GM12878 (cell line): ENCODE measurements at regions not wholly inside any gene's neighbourhood (a gene's known extent, or its start where the extent isn't known, plus 50 kb on each side); places are given as distances from the start of the nearest gene placed in this dataset.

Source experiments
- ATAC-seq: fragments of 200-7000 bp; cut with Tn5 transposase; 3 replicates; pipeline ENCODE4 v1.9.1; 2020; ENCODE audit warnings: mild to moderate bottlenecking, moderate library complexity
- BruUV-seq: library from RNA; stranded (reverse); fragments of 400-500 nt; replicated peaks from 2 replicates; lab custom pipeline; 2021; lab: Mats Ljungman, UMichigan
- CTCF ChIA-PET: fragments of 300-600 bp; sonication (Branson Sonifier 250); formaldehyde crosslinking; extraction: SDS; loops from one replicate; lab custom pipeline; 2021; ENCODE audit warnings: inconsistent platforms; lab: Yijun Ruan, JAX
- POLR2A ChIA-PET: fragments of 350-600 bp; formaldehyde crosslinking; extraction: SDS; loops from one replicate; lab custom pipeline; 2021; ENCODE audit warnings: inconsistent platforms; lab: Charles Lee
- RAD21 ChIA-PET: fragments of 300-600 bp; sonication (Branson Sonifier 250); formaldehyde crosslinking; loops from one replicate; lab custom pipeline; 2023; ENCODE audit warnings: antibody characterized with exemption; ENCODE audit not compliant: unreplicated experiment; lab: Charles Lee
- SMC1A ChIA-PET: fragments of 300-600 bp; sonication (Branson Sonifier 250); formaldehyde crosslinking; loops from one replicate; lab custom pipeline; 2023; ENCODE audit not compliant: unreplicated experiment, uncharacterized antibody; lab: Charles Lee
- DNase-seq: peaks from one replicate; pipeline ENCODE4 v3.0.0-alpha.2; 2011; ENCODE audit warnings: low read depth, low spot score
- FAIRE-seq: peaks from 3 replicates; lab custom pipeline; 2011; peaks lifted over from hg19 to GRCh38; lab: Jason Lieb, UNC
- H2AFZ ChIP-seq: 2 replicates; pipeline ENCODE4 v1.6.0; 2011; ENCODE audit warnings: low read depth, low read length, control low read depth; ENCODE audit not compliant: control insufficient read depth
- H3K27ac ChIP-seq: 2 replicates; pipeline ENCODE4 v1.5.1; 2011; ENCODE audit warnings: control low read depth; ENCODE audit not compliant: control insufficient read depth, insufficient read depth
- H3K27me3 ChIP-seq, 2 experiments: replicated peaks in 1 of 2; 2 replicates each; pipeline versions ENCODE4 v1.6.0 to v1.6.1; 2011; ENCODE audit warnings: low read length in 1 of 2; ENCODE audit not compliant: control insufficient read depth in 2 of 2, insufficient read depth in 2 of 2
- H3K36me3 ChIP-seq, 2 experiments: 2 replicates each; pipeline ENCODE4 v1.5.1; 2011; ENCODE audit warnings: low read length in 1 of 2; ENCODE audit not compliant: control insufficient read depth in 2 of 2, insufficient read depth in 2 of 2
- H3K4me1 ChIP-seq: 2 replicates; pipeline ENCODE4 v1.6.1; 2011; ENCODE audit warnings: mild to moderate bottlenecking, low read length, moderate library complexity, mixed read lengths; ENCODE audit not compliant: control insufficient read depth, insufficient read depth
- H3K4me2 ChIP-seq: 2 replicates; pipeline ENCODE4 v1.6.0; 2011; ENCODE audit warnings: control low read depth; ENCODE audit not compliant: control insufficient read depth, insufficient read depth
- H3K4me3 ChIP-seq: fragments of 200-600 bp; sonication (generic); 2 replicates; pipeline ENCODE4 v1.5.1; 2016
- H3K79me2 ChIP-seq: 2 replicates; pipeline ENCODE4 v1.6.0; 2011; ENCODE audit warnings: low read length; ENCODE audit not compliant: control insufficient read depth, insufficient read depth
- H3K9ac ChIP-seq: 2 replicates; pipeline ENCODE4 v1.8.0; 2011; ENCODE audit warnings: low read length, control low read depth, mixed read lengths; ENCODE audit not compliant: control insufficient read depth, insufficient read depth
- H3K9me3 ChIP-seq: replicated peaks from 3 replicates; pipeline ENCODE4 v1.5.1; 2011; ENCODE audit warnings: mild to moderate bottlenecking, low read length; ENCODE audit not compliant: control insufficient read depth, insufficient read depth
- H4K20me1 ChIP-seq: 2 replicates; pipeline ENCODE4 v1.6.0; 2011; ENCODE audit not compliant: control insufficient read depth, insufficient read depth
- ATF2 ChIP-seq: IDR thresholded peaks from 2 replicates; pipeline ENCODE4 v1.6.1; 2012; ENCODE audit warnings: low read length, inconsistent platforms
- CBX3 ChIP-seq: fragments of 200-600 bp; sonication (generic); IDR thresholded peaks from 2 replicates; pipeline ENCODE4 v1.6.1; 2016; ENCODE audit warnings: low read depth, borderline replicate concordance
- NFYA ChIP-seq: IDR thresholded peaks from 2 replicates; pipeline ENCODE4 v1.6.1; 2011; ENCODE audit warnings: low read depth, mild to moderate bottlenecking, low read length, improper control_type of control experiment, borderline replicate concordance
- POLR2AphosphoS5 ChIP-seq: IDR thresholded peaks from 2 replicates; pipeline ENCODE4 v1.6.1; 2011; ENCODE audit warnings: mild to moderate bottlenecking, low read length, inconsistent platforms
- ZBTB40 ChIP-seq: fragments of 450-650 bp; IDR thresholded peaks from 2 replicates; pipeline ENCODE4 v1.6.1; 2016; ENCODE audit warnings: mild to moderate bottlenecking, moderate library complexity, borderline replicate concordance
- ZNF687 ChIP-seq: fragments of 450-650 bp; IDR thresholded peaks from 2 replicates; pipeline ENCODE4 v1.6.1; 2017; ENCODE audit warnings: mild to moderate bottlenecking, moderate library complexity
- in situ Hi-C: fragments of 300-500 bp; cut with MboI; formaldehyde crosslinking; loops from 9 replicates; pipeline ENCODE4 v1.14.3; 2018; ENCODE audit warnings: mixed read lengths
- intact Hi-C: fragments of 100-400 bp; cut with micrococcal nuclease; formaldehyde crosslinking; loops from one replicate; pipeline ENCODE4 v1.14.2; 2022; ENCODE audit not compliant: unreplicated experiment

- TF ChIP-seq ZNF687 (no peak), NFYA (no peak), CBX3 (no peak), POLR2AphosphoS5 (no peak)
- TF ChIP-seq, all 136 proteins: peak for 0
Measured at GRCh38 chr1:187844313-187844712, 1015.6 kb downstream of the PLA2G4A start (continued).

- Histone ChIP-seq H3K4me2 (no peak overlapping the region), H4K20me1 (no peaks in the 10 kb centered on the region), H3K4me1 (no peaks in the 10 kb centered on the region), H2AFZ (no peak overlapping the region), H3K36me3 (no peaks in the 10 kb centered on the region), H3K79me2 (no peaks in the 10 kb centered on the region), H3K4me3 (no peak overlapping the region), H3K9ac (no peak overlapping the region), H3K27me3 (no peaks in the 10 kb centered on the region), H3K9me3 (no peaks in the 10 kb centered on the region), H3K27ac (no peak overlapping the region)
- no TSS peak for BruUV-seq
- RAD21 ChIA-PET, result no interaction called here
- FAIRE-seq (no peak), DNase-seq (no peak), ATAC-seq (no peak)
- in situ Hi-C loops (no loop called here), intact Hi-C loops (no loop called here)
- POLR2A ChIA-PET, result no interaction called here
- CTCF ChIA-PET, result no interaction called here
- SMC1A ChIA-PET, result no interaction called here
- TF ChIP-seq ATF2, result no peak
- no peak for TF ChIP-seq ZBTB40
Measured at GRCh38 chr1:187847531-187847930, 1018.8 kb downstream of the PLA2G4A start.
